ENCODE measurements at regions not wholly inside any gene's neighbourhood (a gene's known extent, or its start where the extent isn't known, plus 50 kb on each side); places are given as distances from the start of the nearest gene placed in this dataset.

GRCh38 chr2:64227603-64228125, 83.4 kb upstream of the PELI1 start:
- H3K27me3 Mint-ChIP-seq (ENCODE audit: unreplicated experiment): peaks cover 2% of the 10 kb centered on the region
- H3K4me1 Mint-ChIP-seq (ENCODE audit: unreplicated experiment): peaks cover 19% of the 10 kb centered on the region
- no peak for TF ChIP-seq CTCF (IDR thresholded peaks at IDR 0.05)
- H3K27ac Mint-ChIP-seq (ENCODE audit: unreplicated experiment): peak overlapping the region; percentile 73
- peak overlapping the region; percentile 80 for H3K4me3 Mint-ChIP-seq (ENCODE audit: unreplicated experiment)
- no peaks in the 10 kb centered on the region for H3K36me3 Mint-ChIP-seq (ENCODE audit: unreplicated experiment)
- no peaks in the 10 kb centered on the region for H3K9me3 Mint-ChIP-seq (ENCODE audit: unreplicated experiment)
- DNase-seq (ENCODE audit: extremely low spot score, unreplicated experiment): no peak

GRCh38 chr2:64228126-64228678, 84.0 kb upstream of the PELI1 start:
- Mint-ChIP-seq H3K9me3 (ENCODE audit: unreplicated experiment) (no peaks in the 10 kb centered on the region), H3K36me3 (ENCODE audit: unreplicated experiment) (no peaks in the 10 kb centered on the region), H3K27ac (ENCODE audit: unreplicated experiment) (peak overlapping the region; percentile 73), H3K4me3 (ENCODE audit: unreplicated experiment) (peak overlapping the region; percentile 80), H3K4me1 (ENCODE audit: unreplicated experiment) (peaks cover 16% of the 10 kb centered on the region), H3K27me3 (ENCODE audit: unreplicated experiment) (peaks cover 2% of the 10 kb centered on the region)
- DNase-seq (ENCODE audit: extremely low spot score, unreplicated experiment): peak; percentile 85
- TF ChIP-seq CTCF (IDR thresholded peaks at IDR 0.05): no peak

- peaks cover 2% of the 10 kb centered on the region for H3K27me3 Mint-ChIP-seq (ENCODE audit: unreplicated experiment)
- TF ChIP-seq CTCF (IDR thresholded peaks at IDR 0.05): no peak
- H3K27ac Mint-ChIP-seq (ENCODE audit: unreplicated experiment): peak overlapping the region; percentile 73
- H3K4me3 Mint-ChIP-seq (ENCODE audit: unreplicated experiment): peak overlapping the region; percentile 80
- H3K9me3 Mint-ChIP-seq (ENCODE audit: unreplicated experiment): no peaks in the 10 kb centered on the region
- no peak for DNase-seq (ENCODE audit: extremely low spot score, unreplicated experiment)
- H3K36me3 Mint-ChIP-seq (ENCODE audit: unreplicated experiment): no peaks in the 10 kb centered on the region
- peaks cover 16% of the 10 kb centered on the region for H3K4me1 Mint-ChIP-seq (ENCODE audit: unreplicated experiment)
These were observed 84.7 kb upstream of the PELI1 start for GRCh38 chr2:64228918-64229317.

GRCh38 chr2:64230540-64230939, 86.3 kb upstream of the PELI1 start:
- no peaks in the 10 kb centered on the region for H3K36me3 Mint-ChIP-seq (ENCODE audit: unreplicated experiment)
- no peak for TF ChIP-seq CTCF (IDR thresholded peaks at IDR 0.05)
- peaks cover 2% of the 10 kb centered on the region for H3K27me3 Mint-ChIP-seq (ENCODE audit: unreplicated experiment)
- DNase-seq (ENCODE audit: extremely low spot score, unreplicated experiment): no peak
- no peaks in the 10 kb centered on the region for H3K9me3 Mint-ChIP-seq (ENCODE audit: unreplicated experiment)
- no peak overlapping the region for H3K4me3 Mint-ChIP-seq (ENCODE audit: unreplicated experiment)
- no peak overlapping the region for H3K27ac Mint-ChIP-seq (ENCODE audit: unreplicated experiment)
- H3K4me1 Mint-ChIP-seq (ENCODE audit: unreplicated experiment): peaks cover 16% of the 10 kb centered on the region

GRCh38 chr2:64232266-64232665, 88.0 kb upstream of the PELI1 start:
- no peaks in the 10 kb centered on the region for H3K36me3 Mint-ChIP-seq (ENCODE audit: unreplicated experiment)
- peaks cover 16% of the 10 kb centered on the region for H3K4me1 Mint-ChIP-seq (ENCODE audit: unreplicated experiment)
- no peaks in the 10 kb centered on the region for H3K9me3 Mint-ChIP-seq (ENCODE audit: unreplicated experiment)
- peaks cover 2% of the 10 kb centered on the region for H3K27me3 Mint-ChIP-seq (ENCODE audit: unreplicated experiment)
- no peak overlapping the region for H3K27ac Mint-ChIP-seq (ENCODE audit: unreplicated experiment)
- no peak overlapping the region for H3K4me3 Mint-ChIP-seq (ENCODE audit: unreplicated experiment)
- no peak for DNase-seq (ENCODE audit: extremely low spot score, unreplicated experiment)
- TF ChIP-seq CTCF (IDR thresholded peaks at IDR 0.05): no peak
